Ishikawa (cell line): ENCODE measurements at regions not wholly inside any gene's neighbourhood (a gene's known extent, or its start where the extent isn't known, plus 50 kb on each side); places are given as distances from the start of the nearest gene placed in this dataset.

Experiments used
- CEBPB ChIP-seq: IDR thresholded peaks from 2 replicates; pipeline ENCODE4 v1.6.1; 2012
- CREB1 ChIP-seq: IDR thresholded peaks from 2 replicates; pipeline ENCODE4 v1.6.1; 2012; ENCODE audit warnings: low read depth
- EGR1 ChIP-seq: IDR thresholded peaks from 2 replicates; pipeline ENCODE4 v1.6.1; 2012
- EP300 ChIP-seq: IDR thresholded peaks from 2 replicates; pipeline ENCODE4 v1.6.1; 2012; ENCODE audit warnings: borderline replicate concordance
- FOXM1 ChIP-seq: IDR thresholded peaks from 2 replicates; pipeline ENCODE4 v1.6.1; 2012; ENCODE audit warnings: low read depth, borderline replicate concordance
- MAX ChIP-seq: IDR thresholded peaks from 2 replicates; pipeline ENCODE4 v1.6.1; 2012
- NFIC ChIP-seq: IDR thresholded peaks from 2 replicates; pipeline ENCODE4 v1.6.1; 2012
- RAD21 ChIP-seq: IDR thresholded peaks from 2 replicates; pipeline ENCODE4 v1.6.1; 2012; ENCODE audit warnings: low read depth
- REST ChIP-seq: IDR thresholded peaks from 2 replicates; pipeline ENCODE4 v1.6.1; 2012; ENCODE audit warnings: low read depth, mild to moderate bottlenecking
- TAF1 ChIP-seq: IDR thresholded peaks from 2 replicates; pipeline ENCODE4 v1.6.1; 2012; ENCODE audit warnings: low read depth, mild to moderate bottlenecking
- TCF12 ChIP-seq: IDR thresholded peaks from 2 replicates; pipeline ENCODE4 v1.6.1; 2012; ENCODE audit warnings: low read depth
- TEAD4 ChIP-seq: IDR thresholded peaks from 2 replicates; pipeline ENCODE4 v1.6.1; 2012
- USF1 ChIP-seq: IDR thresholded peaks from 2 replicates; pipeline ENCODE4 v1.6.1; 2012
- YY1 ChIP-seq: IDR thresholded peaks from 2 replicates; pipeline ENCODE4 v1.6.1; 2012; ENCODE audit warnings: low read depth
- ZBTB7A ChIP-seq: IDR thresholded peaks from 2 replicates; pipeline ENCODE4 v1.6.1; 2012; ENCODE audit warnings: low read depth

GRCh38 chr14:95034788-95035187 lies 122.5 kb downstream of the DICER1 start:
- no peak for TF ChIP-seq REST
- TF ChIP-seq CEBPB = no peak
- no peak for TF ChIP-seq MAX
- no peak for TF ChIP-seq NFIC
- no peak for TF ChIP-seq USF1
- no peak for TF ChIP-seq TCF12
- no peak for TF ChIP-seq EP300
- TF ChIP-seq CREB1 = no peak

GRCh38 chr14:95033682-95034632 lies 123.4 kb downstream of the DICER1 start:
- TF ChIP-seq TCF12 = no peak

GRCh38 chr14:95033031-95033430 lies 124.3 kb downstream of the DICER1 start:
- TF ChIP-seq YY1 (no peak), EGR1 (no peak), NFIC (no peak), CREB1 (no peak), TCF12 (no peak), TEAD4 (no peak), USF1 (no peak), MAX (no peak), RAD21 (no peak), FOXM1 (no peak), TAF1 (no peak), CEBPB (no peak), REST (no peak), ZBTB7A (no peak), EP300 (no peak)

GRCh38 chr14:95026851-95027463 lies 130.4 kb downstream of the DICER1 start:
- TF ChIP-seq TAF1 = no peak
- TF ChIP-seq NFIC = no peak
- TF ChIP-seq YY1 = no peak
- TF ChIP-seq MAX = no peak
- TF ChIP-seq TEAD4 = no peak
- no peak for TF ChIP-seq USF1

GRCh38 chr14:95025941-95026340 lies 131.4 kb downstream of the DICER1 start:
- no peak for TF ChIP-seq EGR1
- TF ChIP-seq REST = no peak
- TF ChIP-seq ZBTB7A = no peak
- TF ChIP-seq CREB1 = no peak
- no peak for TF ChIP-seq NFIC
- TF ChIP-seq TEAD4 = no peak
- TF ChIP-seq YY1 = no peak
- TF ChIP-seq FOXM1 = no peak
- TF ChIP-seq TAF1 = no peak
- TF ChIP-seq CEBPB = no peak
- TF ChIP-seq EP300 = no peak
- TF ChIP-seq MAX = no peak
- TF ChIP-seq RAD21 = no peak
- TF ChIP-seq USF1 = no peak
- TF ChIP-seq TCF12 = no peak
